NCI-H146 treated with DMSO at 0.1 percent for 48 hours (cell line): ENCODE measurements at regions not wholly inside any gene's neighbourhood (a gene's known extent, or its start where the extent isn't known, plus 50 kb on each side); places are given as distances from the start of the nearest gene placed in this dataset.

Experiments used
- DNase-seq: peaks from one replicate; lab custom pipeline; 2025; ENCODE audit not compliant: unreplicated experiment; lab: John Stamatoyannopoulos, UW

GRCh38 chr13:62611343-62611742 is 1195.7 kb upstream of the PCDH20 start:
- DNase-seq = no peak

- no peak for DNase-seq
Observed at GRCh38 chr13:62598708-62599107, 1183.1 kb upstream of the PCDH20 start.

GRCh38 chr13:62595976-62596375 is 1180.3 kb upstream of the PCDH20 start:
- no peak for DNase-seq

GRCh38 chr13:62593804-62594203 is 1178.2 kb upstream of the PCDH20 start:
- no peak for DNase-seq

- DNase-seq = no peak
Observed at GRCh38 chr13:62583466-62583865, 1167.8 kb upstream of the PCDH20 start.

- DNase-seq = no peak
Observed at GRCh38 chr13:62578402-62578801, 1162.8 kb upstream of the PCDH20 start.

- DNase-seq = no peak
Observed at GRCh38 chr13:62564770-62565169, 1149.1 kb upstream of the PCDH20 start.

- no peak for DNase-seq
Observed at GRCh38 chr13:62563251-62563650, 1147.6 kb upstream of the PCDH20 start.

- no peak for DNase-seq
Observed at GRCh38 chr13:62556978-62557377, 1141.3 kb upstream of the PCDH20 start.

- no peak for DNase-seq
Observed at GRCh38 chr13:62551588-62551987, 1135.9 kb upstream of the PCDH20 start.

- DNase-seq = no peak
Observed at GRCh38 chr13:62544928-62545327, 1129.3 kb upstream of the PCDH20 start.

GRCh38 chr13:62537593-62537992 is 1121.9 kb upstream of the PCDH20 start:
- no peak for DNase-seq

- DNase-seq = no peak
Observed at GRCh38 chr13:62525652-62526051, 1110.0 kb upstream of the PCDH20 start.

- no peak for DNase-seq
Observed at GRCh38 chr13:62524498-62524897, 1108.8 kb upstream of the PCDH20 start.

- no peak for DNase-seq
Observed at GRCh38 chr13:62524061-62524460, 1108.4 kb upstream of the PCDH20 start.

- peak; percentile 41 for DNase-seq
Observed at GRCh38 chr13:62512194-62513141, 1096.8 kb upstream of the PCDH20 start.

GRCh38 chr13:62510906-62511655 is 1095.4 kb upstream of the PCDH20 start:
- DNase-seq = no peak

- no peak for DNase-seq
Observed at GRCh38 chr13:62502588-62502987, 1086.9 kb upstream of the PCDH20 start.

- no peak for DNase-seq
Observed at GRCh38 chr13:62489731-62490130, 1074.1 kb upstream of the PCDH20 start.

- DNase-seq = peak; percentile 97
Observed at GRCh38 chr13:62483774-62484173, 1068.1 kb upstream of the PCDH20 start.

- peak; percentile 71 for DNase-seq
Observed at GRCh38 chr13:62482351-62482750, 1066.7 kb upstream of the PCDH20 start.

- DNase-seq = no peak
Observed at GRCh38 chr13:62473944-62474237, 1058.2 kb upstream of the PCDH20 start.
